Right lobe of liver (tissue), 6 donors: ENCODE measurements at regions not wholly inside any gene's neighbourhood (a gene's known extent, or its start where the extent isn't known, plus 50 kb on each side); places are given as distances from the start of the nearest gene placed in this dataset.
"Not testable (repeated sequence)": the region's sequence is repeated elsewhere in the genome, so short reads cannot be mapped to it uniquely, and the experiment has no call there.

Source experiments
- ATAC-seq, 4 donors: fragments of 200-7000 bp; cut with Tn5 transposase; one replicate each; pipeline ENCODE4 v1.9.1; 2020; ENCODE audit warnings: mild to moderate bottlenecking in 4 of 4, moderate library complexity in 4 of 4
- DNase-seq, 3 donors: peaks; one replicate each; pipeline ENCODE4 v3.0.0-alpha.2; 2020
- H3K27ac ChIP-seq, 3 donors: fragments of 200-600 bp; one replicate each; pipeline ENCODE4 v1.8.0; 2022
- H3K27me3 ChIP-seq, 2 donors: fragments of 200-600 bp; one replicate each; pipeline ENCODE4 v1.8.0; 2022
- H3K36me3 ChIP-seq, 4 donors: fragments of 200-600 bp; sonication (generic) in 1 of 4; one replicate each; pipeline versions ENCODE4 v1.5.1 to v1.8.0; 2017 to 2022; ENCODE audit warnings: control low read depth in 1 of 4
- H3K4me1 ChIP-seq, 4 donors: fragments of 200-600 bp; sonication (generic) in 1 of 4; one replicate each; pipeline versions ENCODE4 v1.5.1 to v1.8.0; 2017 to 2022; ENCODE audit warnings: control low read depth in 1 of 4
- H3K4me3 ChIP-seq, 3 donors: fragments of 200-600 bp; one replicate each; pipeline ENCODE4 v1.8.0; 2022
- H3K9me3 ChIP-seq, 4 donors: fragments of 200-600 bp; sonication (generic) in 1 of 4; one replicate each; pipeline versions ENCODE4 v1.5.1 to v1.8.0; 2017 to 2022; ENCODE audit warnings: control low read depth in 1 of 4
- CTCF ChIP-seq, 4 donors: fragments of 200-600 bp in 3 of 4; fragments of 450-650 bp in 1 of 4; IDR thresholded peaks; one replicate each; pipeline versions ENCODE4 v1.5.1 to v1.8.0; 2016 to 2022; ENCODE audit warnings: antibody characterized with exemption in 4 of 4, mild to moderate bottlenecking in 2 of 4
- POLR2A ChIP-seq: fragments of 450-650 bp; IDR thresholded peaks from one replicate; pipeline ENCODE4 v1.6.1; 2017; ENCODE audit warnings: antibody characterized with exemption, mild to moderate bottlenecking
- WGBS: methylation state at CpG from one replicate; pipeline ENCODE4 v1.1.6; 2018; ENCODE audit warnings: low coverage, low lambda C conversion rate; ENCODE audit not compliant: insufficient coverage; ENCODE audit errors: missing lambda C conversion rate; 5-methylcytosine and 5-hydroxymethylcytosine counted together
- intact Hi-C, 2 donors: fragments of 100-400 bp; cut with DNase I; formaldehyde crosslinking; loops; one replicate each; pipeline versions ENCODE4 v1.11.2 to v1.14.1; 2022
- donor health status: DM: no; HTN: yes; CAD: no.
- donor health status: DM: no; HTN: no; CAD: no.
- donor health status: DM: no; HTN: no; CAD: no.
- donor health status: DM: no; HTN: yes; CAD: no.
- donor health status: DM: no; HTN: yes; CAD: no.

GRCh38 chr7:64469673-64470072 lies 93.2 kb downstream of the ZNF680 start:
- DNase-seq (no peak), ATAC-seq (no peak)
- Histone ChIP-seq H3K4me1 (no peaks in the 10 kb centered on the region), H3K27ac (no peak overlapping the region), H3K36me3 (no peaks in the 10 kb centered on the region), H3K4me3 (no peak overlapping the region), H3K9me3 (peaks cover 0 to 10% (median 0%) of the 10 kb centered on the region in 4 donors), H3K27me3 (no peaks in the 10 kb centered on the region)
- intact Hi-C loops, result no loop called here
- no peak for TF ChIP-seq POLR2A
- no peak for TF ChIP-seq CTCF (IDR thresholded peaks at IDR 0.05)
- 44% methylated on average over 1 of the region's 1 CpG for WGBS

- H3K27ac ChIP-seq, result no peak overlapping the region
- H3K9me3 ChIP-seq, result peaks cover 0 to 10% (median 0%) of the 10 kb centered on the region in 4 donors
- H3K4me1 ChIP-seq, result no peaks in the 10 kb centered on the region
- no peak for TF ChIP-seq POLR2A
- TF ChIP-seq CTCF (IDR thresholded peaks at IDR 0.05), result no peak
- H3K4me3 ChIP-seq, result no peak overlapping the region
- ATAC-seq, result no peak
- no peak for DNase-seq
- WGBS, result 54% methylated on average over 1 of the region's 1 CpG
- intact Hi-C loops, result no loop called here
- H3K36me3 ChIP-seq, result no peaks in the 10 kb centered on the region
- H3K27me3 ChIP-seq, result no peaks in the 10 kb centered on the region
These were observed 97.3 kb downstream of the ZNF680 start for GRCh38 chr7:64465551-64465950.

GRCh38 chr7:64463636-64464375 lies 99.1 kb downstream of the ZNF680 start:
- no peaks in the 10 kb centered on the region for H3K27me3 ChIP-seq
- peak overlapping the region in 2 of 3 donors; percentile 19 to 25 for H3K4me3 ChIP-seq
- DNase-seq, result peak in 2 of 3 donors; percentile 33 to 55
- H3K4me1 ChIP-seq, result no peaks in the 10 kb centered on the region
- H3K36me3 ChIP-seq, result no peaks in the 10 kb centered on the region
- 63% methylated on average over 22 of the region's 38 CpGs for WGBS
- no peak overlapping the region for H3K27ac ChIP-seq
- peak; percentile 47 to 76 (median 74) for ATAC-seq
- H3K9me3 ChIP-seq, result no peaks in the 10 kb centered on the region
- intact Hi-C loops, result no loop called here
- TF ChIP-seq CTCF (IDR thresholded peaks at IDR 0.05), result no peak
- no peak for TF ChIP-seq POLR2A

GRCh38 chr7:64459858-64460257 lies 103.0 kb downstream of the ZNF680 start:
- H3K27ac ChIP-seq, ATAC-seq, H3K36me3 ChIP-seq, intact Hi-C loops, H3K27me3 ChIP-seq, H3K4me1 ChIP-seq, DNase-seq, H3K9me3 ChIP-seq, H3K4me3 ChIP-seq: not testable (repeated sequence)
- 66% methylated on average over 5 of the region's 5 CpGs for WGBS

- H3K36me3 ChIP-seq, result no peaks in the 10 kb centered on the region
- intact Hi-C loops, result no loop called here
- ATAC-seq (no peak), DNase-seq (no peak)
- no peaks in the 10 kb centered on the region for H3K27me3 ChIP-seq
- no peaks in the 10 kb centered on the region for H3K4me1 ChIP-seq
- no peaks in the 10 kb centered on the region for H3K9me3 ChIP-seq
- 74% methylated on average over 14 of the region's 14 CpGs for WGBS
- H3K27ac ChIP-seq, result no peak overlapping the region
- TF ChIP-seq CTCF (IDR thresholded peaks at IDR 0.05) (no peak), POLR2A (no peak)
- no peak overlapping the region for H3K4me3 ChIP-seq
These were observed 119.8 kb downstream of the ZNF736 start for GRCh38 chr7:64433590-64433989.
